Upper lobe of left lung (tissue), 4 donors: ENCODE measurements at regions not wholly inside any gene's neighbourhood (a gene's known extent, or its start where the extent isn't known, plus 50 kb on each side); places are given as distances from the start of the nearest gene placed in this dataset.

ENCODE experiments used
- POLR2A ChIP-seq, 4 donors: fragments of 450-650 bp; IDR thresholded peaks; one replicate each; pipeline ENCODE4 v1.5.1; 2016 to 2017; ENCODE audit warnings: antibody characterized with exemption in 4 of 4, mild to moderate bottlenecking in 2 of 4
- TF ChIP-seq, protein P1 (sequence below), 6 experiments: fragments of 450-650 bp in 4 of 6; fragments of 200-600 bp in 2 of 6; sonication (generic) in 2 of 6; IDR thresholded peaks; one replicate each; pipeline ENCODE4 v1.5.1; 2016 to 2019; ENCODE audit warnings: antibody characterized with exemption in 6 of 6

GRCh38 chr6:22964334-22964733 is 395.0 kb downstream of the HDGFL1 start:
- TF ChIP-seq, protein P1, sequence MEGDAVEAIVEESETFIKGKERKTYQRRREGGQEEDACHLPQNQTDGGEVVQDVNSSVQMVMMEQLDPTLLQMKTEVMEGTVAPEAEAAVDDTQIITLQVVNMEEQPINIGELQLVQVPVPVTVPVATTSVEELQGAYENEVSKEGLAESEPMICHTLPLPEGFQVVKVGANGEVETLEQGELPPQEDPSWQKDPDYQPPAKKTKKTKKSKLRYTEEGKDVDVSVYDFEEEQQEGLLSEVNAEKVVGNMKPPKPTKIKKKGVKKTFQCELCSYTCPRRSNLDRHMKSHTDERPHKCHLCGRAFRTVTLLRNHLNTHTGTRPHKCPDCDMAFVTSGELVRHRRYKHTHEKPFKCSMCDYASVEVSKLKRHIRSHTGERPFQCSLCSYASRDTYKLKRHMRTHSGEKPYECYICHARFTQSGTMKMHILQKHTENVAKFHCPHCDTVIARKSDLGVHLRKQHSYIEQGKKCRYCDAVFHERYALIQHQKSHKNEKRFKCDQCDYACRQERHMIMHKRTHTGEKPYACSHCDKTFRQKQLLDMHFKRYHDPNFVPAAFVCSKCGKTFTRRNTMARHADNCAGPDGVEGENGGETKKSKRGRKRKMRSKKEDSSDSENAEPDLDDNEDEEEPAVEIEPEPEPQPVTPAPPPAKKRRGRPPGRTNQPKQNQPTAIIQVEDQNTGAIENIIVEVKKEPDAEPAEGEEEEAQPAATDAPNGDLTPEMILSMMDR (IDR thresholded peaks at IDR 0.05): no peak
- no peak for TF ChIP-seq POLR2A (IDR thresholded peaks at IDR 0.05)
